Transverse colon (tissue), 4 donors: ENCODE measurements at regions not wholly inside any gene's neighbourhood (a gene's known extent, or its start where the extent isn't known, plus 50 kb on each side); places are given as distances from the start of the nearest gene placed in this dataset.

Experiments used
- DNase-seq: peaks from one replicate; pipeline ENCODE4 v3.0.0-alpha.2; 2019
- H3K27ac ChIP-seq, 4 donors: fragments of 200-600 bp; sonication (generic); 2 replicates each; pipeline ENCODE4 v1.5.1; 2016 to 2018; ENCODE audit warnings: inconsistent platforms in 4 of 4
- H3K27me3 ChIP-seq: fragments of 200-600 bp; sonication (generic); 2 replicates; pipeline ENCODE4 v1.5.1; 2017; ENCODE audit warnings: inconsistent platforms
- H3K36me3 ChIP-seq, 4 donors: fragments of 200-600 bp; sonication (generic); 2 replicates each; pipeline ENCODE4 v1.5.1; 2017 to 2019; ENCODE audit warnings: inconsistent platforms in 4 of 4
- H3K4me1 ChIP-seq, 4 donors: fragments of 200-600 bp; sonication (generic); 2 replicates each; pipeline ENCODE4 v1.5.1; 2017 to 2020; ENCODE audit warnings: inconsistent platforms in 4 of 4
- H3K4me3 ChIP-seq, 4 donors: fragments of 200-600 bp; sonication (generic); 1 replicate in 1 of 4; 2 replicates in 3 of 4; pipeline versions ENCODE4 v1.5.1 to v1.6.1; 2017 to 2019; ENCODE audit warnings: inconsistent platforms in 4 of 4
- H3K9me3 ChIP-seq, 2 donors: fragments of 200-600 bp; sonication (generic); 2 replicates each; pipeline ENCODE4 v1.5.1; 2017 to 2019; ENCODE audit warnings: inconsistent platforms in 2 of 2
- EP300 ChIP-seq: sonication (generic); formaldehyde crosslinking; IDR thresholded peaks from one replicate; pipeline ENCODE4 v1.6.1; 2017; ENCODE audit warnings: antibody characterized with exemption, low read depth
- POLR2A ChIP-seq: fragments of 450-650 bp; IDR thresholded peaks from one replicate; pipeline ENCODE4 v1.6.1; 2016; ENCODE audit warnings: antibody characterized with exemption, mild to moderate bottlenecking, moderate library complexity
- POLR2AphosphoS5 ChIP-seq, 3 donors: sonication (generic); formaldehyde crosslinking; IDR thresholded peaks; one replicate each; pipeline ENCODE4 v1.6.1; 2016; ENCODE audit warnings: antibody characterized with exemption in 3 of 3
- WGBS, 2 donors: methylation state at CpG; one replicate each; pipeline ENCODE4 v1.1.5; 2018; ENCODE audit warnings: low coverage in 1 of 2; 5-methylcytosine and 5-hydroxymethylcytosine counted together
- in situ Hi-C, 4 donors: fragments of 200-750 bp; cut with MboI; loops; one replicate each; pipeline versions ENCODE4 v1.15.0 to v1.15.1; 2017; ENCODE audit warnings: low sequenced_read_pairs in 3 of 4, low pct_ligation_motif_present in 1 of 4, low pct_unique_long_range_greater_than_20kb in 1 of 4
- intact Hi-C: fragments of 100-400 bp; cut with DNase I; formaldehyde crosslinking; loops from one replicate; pipeline ENCODE4 v1.15.1; 2023; ENCODE audit warnings: low total_unique reads
- TF ChIP-seq, protein P1 (sequence below), 5 experiments: fragments of 200-600 bp in 3 of 5; fragments of 450-650 bp in 2 of 5; sonication (generic) in 3 of 5; IDR thresholded peaks; 1 replicate in 2 of 5; 2 replicates in 3 of 5; pipeline ENCODE4 v1.5.1; 2016 to 2017; ENCODE audit warnings: antibody characterized with exemption in 5 of 5, inconsistent platforms in 3 of 5, mild to moderate bottlenecking in 2 of 5, moderate library complexity in 1 of 5

GRCh38 chr1:68963353-68963752, 466.5 kb upstream of the DEPDC1 start:
- intact Hi-C loops (no loop called here), in situ Hi-C loops (no loop called here)
- no peak for DNase-seq
- Histone ChIP-seq H3K36me3 (no peaks in the 10 kb centered on the region), H3K4me3 (no peak overlapping the region), H3K27ac (no peak overlapping the region), H3K9me3 (no peaks in the 10 kb centered on the region), H3K4me1 (no peaks in the 10 kb centered on the region), H3K27me3 (no peaks in the 10 kb centered on the region)
- 53 to 56% methylated on average over 3 of the region's 3 CpGs for WGBS, 2 donors
- TF ChIP-seq, protein P1, sequence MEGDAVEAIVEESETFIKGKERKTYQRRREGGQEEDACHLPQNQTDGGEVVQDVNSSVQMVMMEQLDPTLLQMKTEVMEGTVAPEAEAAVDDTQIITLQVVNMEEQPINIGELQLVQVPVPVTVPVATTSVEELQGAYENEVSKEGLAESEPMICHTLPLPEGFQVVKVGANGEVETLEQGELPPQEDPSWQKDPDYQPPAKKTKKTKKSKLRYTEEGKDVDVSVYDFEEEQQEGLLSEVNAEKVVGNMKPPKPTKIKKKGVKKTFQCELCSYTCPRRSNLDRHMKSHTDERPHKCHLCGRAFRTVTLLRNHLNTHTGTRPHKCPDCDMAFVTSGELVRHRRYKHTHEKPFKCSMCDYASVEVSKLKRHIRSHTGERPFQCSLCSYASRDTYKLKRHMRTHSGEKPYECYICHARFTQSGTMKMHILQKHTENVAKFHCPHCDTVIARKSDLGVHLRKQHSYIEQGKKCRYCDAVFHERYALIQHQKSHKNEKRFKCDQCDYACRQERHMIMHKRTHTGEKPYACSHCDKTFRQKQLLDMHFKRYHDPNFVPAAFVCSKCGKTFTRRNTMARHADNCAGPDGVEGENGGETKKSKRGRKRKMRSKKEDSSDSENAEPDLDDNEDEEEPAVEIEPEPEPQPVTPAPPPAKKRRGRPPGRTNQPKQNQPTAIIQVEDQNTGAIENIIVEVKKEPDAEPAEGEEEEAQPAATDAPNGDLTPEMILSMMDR (IDR thresholded peaks at IDR 0.05): no peak
- TF ChIP-seq POLR2A: no peak
- no peak for TF ChIP-seq POLR2AphosphoS5 (IDR thresholded peaks at IDR 0.05)
- no peak for TF ChIP-seq EP300

- TF ChIP-seq EP300: no peak
- TF ChIP-seq POLR2AphosphoS5 (IDR thresholded peaks at IDR 0.05): no peak
- TF ChIP-seq POLR2A: no peak
- TF ChIP-seq, protein P1 (IDR thresholded peaks at IDR 0.05): no peak
- no peaks in the 10 kb centered on the region for H3K4me1 ChIP-seq
- no peak for DNase-seq
- H3K9me3 ChIP-seq: no peaks in the 10 kb centered on the region
- H3K27ac ChIP-seq: no peak overlapping the region
- in situ Hi-C loops: no loop called here
- WGBS, 2 donors: 28% methylated on average over 4 of the region's 4 CpGs; no CpG with 5 or more reads in 1 of the 2 donors
- no peaks in the 10 kb centered on the region for H3K27me3 ChIP-seq
- no peak overlapping the region for H3K4me3 ChIP-seq
- H3K36me3 ChIP-seq: no peaks in the 10 kb centered on the region
- intact Hi-C loops: no loop called here
These were observed 472.6 kb upstream of the DEPDC1 start for GRCh38 chr1:68969441-68969840.

DNA sequence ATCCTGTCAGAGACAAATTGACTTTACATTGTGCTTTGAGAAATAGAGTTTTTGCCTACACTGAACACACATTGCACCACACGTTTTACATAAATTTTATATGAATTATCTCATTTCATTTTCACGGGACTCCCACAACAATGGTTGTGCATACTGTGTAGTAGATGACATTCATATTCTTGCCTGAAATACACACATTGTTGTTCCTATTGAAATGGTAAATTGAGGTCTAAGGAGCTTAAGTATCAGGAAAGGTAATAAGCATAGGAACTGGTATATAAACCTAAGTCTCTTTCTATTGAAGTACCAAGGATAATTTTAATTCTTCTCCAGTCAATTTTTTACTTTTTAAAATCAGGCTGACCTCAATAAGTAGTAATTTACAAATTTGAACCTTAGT, 473.7 kb upstream of the DEPDC1 start:
- intact Hi-C loops (no loop called here), in situ Hi-C loops (no loop called here)
- no peak overlapping the region for H3K4me3 ChIP-seq
- H3K27ac ChIP-seq: no peak overlapping the region
- 62 to 63% methylated on average over 2 of the region's 2 CpGs for WGBS, 2 donors
- H3K9me3 ChIP-seq: no peaks in the 10 kb centered on the region
- no peaks in the 10 kb centered on the region for H3K36me3 ChIP-seq
- no peak for DNase-seq
- no peaks in the 10 kb centered on the region for H3K27me3 ChIP-seq
- H3K4me1 ChIP-seq: peaks cover 0 to under 1% (median 0%) of the 10 kb centered on the region in 4 donors
- TF ChIP-seq, protein P1 (IDR thresholded peaks at IDR 0.05): no peak
- no peak for TF ChIP-seq POLR2AphosphoS5 (IDR thresholded peaks at IDR 0.05)
- TF ChIP-seq POLR2A: no peak
- no peak for TF ChIP-seq EP300

GRCh38 chr1:68973459-68974244, 476.8 kb upstream of the DEPDC1 start:
- 75 to 82% methylated on average over 5 to 6 of the region's 6 CpGs for WGBS, 2 donors
- intact Hi-C loops: no loop called here
- in situ Hi-C loops: no loop called here
- TF ChIP-seq, protein P1 (IDR thresholded peaks at IDR 0.05): no peak
- TF ChIP-seq EP300: no peak
- no peak for TF ChIP-seq POLR2A
- TF ChIP-seq POLR2AphosphoS5 (IDR thresholded peaks at IDR 0.05): no peak
- Histone ChIP-seq H3K27ac (peak overlapping the region in 1 of 4 donors; percentile 6), H3K9me3 (no peaks in the 10 kb centered on the region), H3K36me3 (no peaks in the 10 kb centered on the region), H3K27me3 (no peaks in the 10 kb centered on the region), H3K4me3 (no peak overlapping the region), H3K4me1 (peaks cover 0 to 4% (median 0%) of the 10 kb centered on the region in 4 donors)
- no peak for DNase-seq
